ENCODE measurements at regions not wholly inside any gene's neighbourhood (a gene's known extent, or its start where the extent isn't known, plus 50 kb on each side); places are given as distances from the start of the nearest gene placed in this dataset.
A peak's percentile ranks its signal among the peaks of the same experiment; 100 is the strongest.

- DNase-seq: no peak
Observed at GRCh38 chr12:85352016-85352415, 72.0 kb downstream of the ALX1 start.

- DNase-seq: no peak
Observed at GRCh38 chr12:85356596-85357385, 76.8 kb downstream of the ALX1 start.

GRCh38 chr12:85357609-85358008 is 77.6 kb downstream of the ALX1 start:
- no peak for DNase-seq

- no peak for DNase-seq
Observed at GRCh38 chr12:85358715-85359114, 78.7 kb downstream of the ALX1 start.

- no peak for DNase-seq
Observed at GRCh38 chr12:85363382-85364190, 83.6 kb downstream of the ALX1 start.

GRCh38 chr12:85367936-85368335 is 87.9 kb downstream of the ALX1 start:
- no peak for DNase-seq

- no peak for DNase-seq
Observed at GRCh38 chr12:85369365-85370154, 89.5 kb downstream of the ALX1 start.

GRCh38 chr12:85373045-85373444 is 93.0 kb downstream of the ALX1 start:
- no peak for DNase-seq

GRCh38 chr12:85374981-85375380 is 95.0 kb downstream of the ALX1 start:
- DNase-seq: no peak

GRCh38 chr12:85385406-85385805 is 105.4 kb downstream of the ALX1 start:
- no peak for DNase-seq

- DNase-seq: no peak
Observed at GRCh38 chr12:85390266-85390665, 110.2 kb downstream of the ALX1 start.

GRCh38 chr12:85392508-85392907 is 112.5 kb downstream of the ALX1 start:
- DNase-seq: no peak

GRCh38 chr12:85393606-85394005 is 113.6 kb downstream of the ALX1 start:
- no peak for DNase-seq

- no peak for DNase-seq
Observed at GRCh38 chr12:85394065-85394464, 114.0 kb downstream of the ALX1 start.

- DNase-seq: no peak
Observed at GRCh38 chr12:85394809-85395208, 114.8 kb downstream of the ALX1 start.

GRCh38 chr12:85405262-85405661 is 125.2 kb downstream of the ALX1 start:
- no peak for DNase-seq

GRCh38 chr12:85405781-85406522 is 125.9 kb downstream of the ALX1 start:
- no peak for DNase-seq

GRCh38 chr12:85413266-85413665 is 133.2 kb downstream of the ALX1 start:
- no peak for DNase-seq

- DNase-seq: no peak
Observed at GRCh38 chr12:85422762-85423161, 142.7 kb downstream of the ALX1 start.

- DNase-seq: no peak
Observed at GRCh38 chr12:85423947-85424346, 143.9 kb downstream of the ALX1 start.

GRCh38 chr12:85424581-85425348 is 144.7 kb downstream of the ALX1 start:
- DNase-seq: peak in 1 of 2 donors; percentile 49

GRCh38 chr12:85425349-85425612 is 145.3 kb downstream of the ALX1 start:
- DNase-seq: no peak

Measured in inflammatory macrophage treated with lipopolysaccharide for 1 hour (primary cell).